ENCODE measurements at regions not wholly inside any gene's neighbourhood (a gene's known extent, or its start where the extent isn't known, plus 50 kb on each side); places are given as distances from the start of the nearest gene placed in this dataset.
A peak's percentile ranks its signal among the peaks of the same experiment; 100 is the strongest.

DNA sequence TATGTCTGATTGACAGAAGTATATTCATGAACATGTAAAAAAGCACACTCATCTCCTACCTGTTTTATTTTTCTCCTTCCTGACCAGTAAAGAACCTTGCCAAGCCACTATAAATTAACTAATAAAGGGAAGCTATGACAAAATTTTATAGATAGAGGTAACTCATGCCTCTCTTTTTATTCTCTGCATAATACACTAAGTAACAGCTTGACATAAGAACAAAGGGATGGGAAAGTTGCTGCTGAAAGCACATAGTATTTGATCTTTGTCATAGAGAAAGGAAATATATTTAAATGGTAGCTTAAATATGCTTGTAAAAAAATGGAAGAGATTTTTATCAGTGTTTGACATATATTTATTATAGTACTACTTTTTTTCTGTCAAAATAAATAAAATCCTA lies 1065.7 kb upstream of the CDH9 start:
- Mint-ChIP-seq H3K9me3 (ENCODE audit: low read depth) (no peaks in the 10 kb centered on the region), H3K27ac (ENCODE audit: unreplicated experiment) (no peak overlapping the region), H3K4me1 (ENCODE audit: low read depth) (peaks cover 3% of the 10 kb centered on the region), H3K27me3 (ENCODE audit: low read depth) (peaks cover 1% of the 10 kb centered on the region), H3K36me3 (ENCODE audit: low read depth) (no peaks in the 10 kb centered on the region), H3K4me3 (ENCODE audit: unreplicated experiment) (no peak overlapping the region)
- no peak for DNase-seq (ENCODE audit: low spot score)
- TF ChIP-seq, protein P1, sequence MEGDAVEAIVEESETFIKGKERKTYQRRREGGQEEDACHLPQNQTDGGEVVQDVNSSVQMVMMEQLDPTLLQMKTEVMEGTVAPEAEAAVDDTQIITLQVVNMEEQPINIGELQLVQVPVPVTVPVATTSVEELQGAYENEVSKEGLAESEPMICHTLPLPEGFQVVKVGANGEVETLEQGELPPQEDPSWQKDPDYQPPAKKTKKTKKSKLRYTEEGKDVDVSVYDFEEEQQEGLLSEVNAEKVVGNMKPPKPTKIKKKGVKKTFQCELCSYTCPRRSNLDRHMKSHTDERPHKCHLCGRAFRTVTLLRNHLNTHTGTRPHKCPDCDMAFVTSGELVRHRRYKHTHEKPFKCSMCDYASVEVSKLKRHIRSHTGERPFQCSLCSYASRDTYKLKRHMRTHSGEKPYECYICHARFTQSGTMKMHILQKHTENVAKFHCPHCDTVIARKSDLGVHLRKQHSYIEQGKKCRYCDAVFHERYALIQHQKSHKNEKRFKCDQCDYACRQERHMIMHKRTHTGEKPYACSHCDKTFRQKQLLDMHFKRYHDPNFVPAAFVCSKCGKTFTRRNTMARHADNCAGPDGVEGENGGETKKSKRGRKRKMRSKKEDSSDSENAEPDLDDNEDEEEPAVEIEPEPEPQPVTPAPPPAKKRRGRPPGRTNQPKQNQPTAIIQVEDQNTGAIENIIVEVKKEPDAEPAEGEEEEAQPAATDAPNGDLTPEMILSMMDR (IDR thresholded peaks at IDR 0.05) = no peak

DNA sequence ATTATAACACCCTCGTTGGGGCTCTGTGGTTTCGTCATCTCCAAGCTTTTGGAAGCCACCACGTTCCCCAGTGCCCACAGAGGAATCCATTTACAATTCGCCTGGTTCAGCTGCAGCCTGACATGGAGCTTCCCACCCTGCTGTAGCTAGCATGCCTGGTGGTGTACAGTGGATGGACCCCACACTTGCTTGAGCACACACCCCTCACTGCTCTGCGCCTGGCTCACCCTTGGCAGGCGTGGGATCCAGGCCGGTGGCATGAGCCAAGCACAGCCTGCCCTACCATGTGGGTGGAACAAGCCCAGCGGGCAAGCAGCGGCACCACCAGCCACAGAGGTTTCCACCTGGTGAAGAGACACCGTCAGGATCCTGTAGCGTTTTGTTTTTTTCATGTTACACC lies 1045.7 kb upstream of the CDH9 start:
- TF ChIP-seq, protein P1 (IDR thresholded peaks at IDR 0.05) = no peak
- no peak overlapping the region for H3K27ac Mint-ChIP-seq (ENCODE audit: unreplicated experiment)
- DNase-seq (ENCODE audit: low spot score) = peak; percentile 78
- no peaks in the 10 kb centered on the region for H3K4me1 Mint-ChIP-seq (ENCODE audit: low read depth)
- H3K36me3 Mint-ChIP-seq (ENCODE audit: low read depth) = no peaks in the 10 kb centered on the region
- no peak overlapping the region for H3K4me3 Mint-ChIP-seq (ENCODE audit: unreplicated experiment)
- H3K9me3 Mint-ChIP-seq (ENCODE audit: low read depth) = no peaks in the 10 kb centered on the region
- peaks cover 2% of the 10 kb centered on the region for H3K27me3 Mint-ChIP-seq (ENCODE audit: low read depth)

DNA sequence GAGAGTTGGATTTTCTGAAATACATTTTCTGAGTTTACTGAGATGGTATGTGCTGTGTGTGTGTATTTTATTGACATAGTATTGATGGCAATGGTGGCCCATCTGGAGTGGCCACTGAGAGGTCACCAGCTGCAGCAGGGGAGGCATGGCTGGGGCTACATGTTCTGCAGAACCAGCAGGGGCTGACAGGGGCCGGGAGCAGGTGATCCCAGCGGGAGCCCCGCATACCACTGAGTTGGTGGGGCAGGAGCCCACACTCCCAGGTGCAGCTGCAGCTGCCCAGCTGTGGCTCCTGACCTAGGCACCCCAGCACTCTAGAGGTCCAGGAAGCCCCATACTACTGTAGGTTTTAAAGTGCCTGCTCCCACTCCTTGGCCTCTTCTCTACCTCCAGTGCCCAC lies 1044.2 kb upstream of the CDH9 start:
- DNase-seq (ENCODE audit: low spot score) = peak; percentile 86
- peaks cover 4% of the 10 kb centered on the region for H3K9me3 Mint-ChIP-seq (ENCODE audit: low read depth)
- TF ChIP-seq, protein P1 (IDR thresholded peaks at IDR 0.05) = no peak
- H3K4me1 Mint-ChIP-seq (ENCODE audit: low read depth) = no peaks in the 10 kb centered on the region
- H3K27ac Mint-ChIP-seq (ENCODE audit: unreplicated experiment) = no peak overlapping the region
- H3K36me3 Mint-ChIP-seq (ENCODE audit: low read depth) = no peaks in the 10 kb centered on the region
- H3K4me3 Mint-ChIP-seq (ENCODE audit: unreplicated experiment) = no peak overlapping the region
- H3K27me3 Mint-ChIP-seq (ENCODE audit: low read depth) = peaks cover 2% of the 10 kb centered on the region

DNA sequence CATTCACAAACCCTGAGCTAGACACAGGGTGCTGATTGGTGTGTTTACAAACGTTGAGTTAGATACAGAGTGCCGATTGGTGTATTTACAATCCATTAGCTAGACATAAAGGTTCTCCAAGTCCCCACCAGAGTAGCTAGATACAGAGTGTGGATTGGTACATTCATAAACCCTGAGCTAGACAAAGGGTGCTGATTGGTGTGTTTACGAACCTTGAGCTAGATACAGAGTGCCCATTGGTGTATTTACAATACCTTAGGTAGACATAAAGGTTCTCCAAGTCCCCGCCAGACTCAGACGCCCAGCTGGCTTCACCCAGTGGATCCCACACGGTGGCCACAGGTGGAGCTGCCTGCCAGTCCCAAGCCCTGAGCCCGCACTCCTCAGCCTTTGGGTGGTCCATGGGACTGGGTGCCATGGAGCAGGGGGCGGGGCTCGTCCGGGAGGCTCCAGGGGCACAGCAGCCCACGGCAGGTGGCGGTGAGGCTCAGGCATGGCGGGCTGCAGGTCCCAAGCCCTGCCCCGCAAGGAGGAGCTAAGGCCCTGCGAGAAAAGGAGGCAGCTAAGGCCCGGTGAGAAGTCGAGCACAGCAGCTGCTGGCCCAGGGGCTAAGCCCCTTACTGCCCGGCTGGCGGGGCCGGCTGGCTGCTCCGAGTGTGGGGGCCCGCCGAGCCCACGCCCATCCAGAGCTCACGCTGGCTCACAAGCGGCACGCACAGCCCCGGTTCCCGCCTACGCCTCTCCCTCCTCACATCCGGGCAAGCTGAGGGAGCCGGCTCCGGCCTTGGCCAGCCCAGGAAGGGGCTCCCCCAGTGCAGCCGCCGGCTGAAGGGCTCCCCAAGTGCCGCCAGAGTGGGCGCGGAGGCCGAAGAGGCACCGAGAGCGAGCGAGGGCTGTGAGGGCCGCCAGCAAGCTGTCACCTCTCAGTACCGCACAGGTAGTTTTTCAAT lies 1039.2 kb upstream of the CDH9 start:
- Mint-ChIP-seq H3K36me3 (ENCODE audit: low read depth) (no peaks in the 10 kb centered on the region), H3K4me1 (ENCODE audit: low read depth) (no peaks in the 10 kb centered on the region), H3K9me3 (ENCODE audit: low read depth) (peaks cover 6% of the 10 kb centered on the region), H3K4me3 (ENCODE audit: unreplicated experiment) (no peak overlapping the region), H3K27ac (ENCODE audit: unreplicated experiment) (no peak overlapping the region), H3K27me3 (ENCODE audit: low read depth) (peaks cover 2% of the 10 kb centered on the region)
- TF ChIP-seq, protein P1 (IDR thresholded peaks at IDR 0.05) = no peak
- DNase-seq (ENCODE audit: low spot score) = no peak

DNA sequence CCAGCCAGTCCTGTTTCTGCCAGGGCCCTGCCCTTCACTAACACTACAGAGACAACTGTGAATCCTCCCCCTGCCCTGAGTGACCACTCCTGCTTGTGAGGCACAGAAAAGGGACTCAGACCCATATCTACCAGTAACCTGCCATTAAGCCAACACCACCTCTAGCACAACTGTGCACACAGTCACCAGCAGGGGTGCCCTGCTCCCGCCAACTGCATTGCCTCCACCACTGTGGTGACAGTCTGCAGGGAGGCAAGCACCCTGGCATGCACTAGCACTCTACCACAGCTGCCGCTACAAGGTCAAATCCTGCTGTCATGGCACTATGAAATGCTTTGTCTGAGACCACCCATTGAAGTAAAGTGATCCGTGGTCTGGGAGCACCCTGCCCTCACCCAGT lies 1028.5 kb upstream of the CDH9 start:
- H3K27ac Mint-ChIP-seq (ENCODE audit: unreplicated experiment) = no peak overlapping the region
- no peaks in the 10 kb centered on the region for H3K4me1 Mint-ChIP-seq (ENCODE audit: low read depth)
- no peak for DNase-seq (ENCODE audit: low spot score)
- H3K4me3 Mint-ChIP-seq (ENCODE audit: unreplicated experiment) = no peak overlapping the region
- H3K9me3 Mint-ChIP-seq (ENCODE audit: low read depth) = peaks cover 2% of the 10 kb centered on the region
- TF ChIP-seq, protein P1 (IDR thresholded peaks at IDR 0.05) = no peak
- H3K27me3 Mint-ChIP-seq (ENCODE audit: low read depth) = peaks cover 1% of the 10 kb centered on the region
- no peaks in the 10 kb centered on the region for H3K36me3 Mint-ChIP-seq (ENCODE audit: low read depth)
